ENCODE measurements at regions not wholly inside any gene's neighbourhood (a gene's known extent, or its start where the extent isn't known, plus 50 kb on each side); places are given as distances from the start of the nearest gene placed in this dataset.
"Not testable (repeated sequence)": the region's sequence is repeated elsewhere in the genome, so short reads cannot be mapped to it uniquely, and the experiment has no call there.

- Histone ChIP-seq H3K27me3 (no peaks in the 10 kb centered on the region), H3K4me1 (ENCODE audit: insufficient read depth) (no peaks in the 10 kb centered on the region), H3K36me3 (no peaks in the 10 kb centered on the region), H3K4me3 (no peak overlapping the region), H3K27ac (no peak overlapping the region), H3K9me3 (peaks cover 0 to 2% of the 10 kb centered on the region in 2 donors)
- intact Hi-C loops (cut with DNase I) = no loop called here
- 56 to 71% (median 62%) methylated on average over 2 of the region's 2 CpGs for WGBS, 3 donors
- DNase-seq = no peak
- TF ChIP-seq CTCF (IDR thresholded peaks at IDR 0.05) = no peak
- TF ChIP-seq POLR2A (IDR thresholded peaks at IDR 0.05) = no peak
- no peak for TF ChIP-seq EP300 (IDR thresholded peaks at IDR 0.05)
Observed at GRCh38 chr2:48088994-48089393, 182.7 kb upstream of the FBXO11 start.

GRCh38 chr2:48089644-48090043 lies 183.3 kb upstream of the FBXO11 start:
- WGBS, 3 donors = 11 to 18% (median 15%) methylated on average over 1 of the region's 1 CpG
- intact Hi-C loops (cut with DNase I) = loop anchor here in 1 of 4 donors (10.0 kb wide), 1 partner anchor 325 kb away; no protein-coding TSS in a partner anchor
- Histone ChIP-seq H3K36me3 (no peaks in the 10 kb centered on the region), H3K27ac (no peak overlapping the region), H3K4me3 (no peak overlapping the region), H3K27me3 (no peaks in the 10 kb centered on the region), H3K9me3 (peaks cover 0 to 2% of the 10 kb centered on the region in 2 donors), H3K4me1 (ENCODE audit: insufficient read depth) (no peaks in the 10 kb centered on the region)
- DNase-seq = no peak
- TF ChIP-seq EP300 (IDR thresholded peaks at IDR 0.05) (no peak), CTCF (IDR thresholded peaks at IDR 0.05) (no peak)

GRCh38 chr2:48092846-48093803 lies 186.8 kb upstream of the FBXO11 start:
- H3K36me3 ChIP-seq = no peaks in the 10 kb centered on the region
- H3K4me3 ChIP-seq = no peak overlapping the region
- intact Hi-C loops (cut with DNase I) = loop anchor here in 1 of 4 donors (10.0 kb wide), 1 partner anchor 328 kb away; no protein-coding TSS in a partner anchor
- H3K4me1 ChIP-seq (ENCODE audit: insufficient read depth) = no peaks in the 10 kb centered on the region
- WGBS, 3 donors = 70 to 74% (median 73%) methylated on average over 4 of the region's 4 CpGs
- no peak overlapping the region for H3K27ac ChIP-seq
- DNase-seq = no peak
- TF ChIP-seq EP300 (IDR thresholded peaks at IDR 0.05) (no peak), CTCF (IDR thresholded peaks at IDR 0.05) (no peak), POLR2A (IDR thresholded peaks at IDR 0.05) (no peak)
- no peaks in the 10 kb centered on the region for H3K27me3 ChIP-seq
- H3K9me3 ChIP-seq = peaks cover 0 to 2% of the 10 kb centered on the region in 2 donors

GRCh38 chr2:48096765-48097164 lies 190.5 kb upstream of the FBXO11 start:
- H3K36me3 ChIP-seq; H3K4me1 ChIP-seq (ENCODE audit: insufficient read depth); H3K27ac ChIP-seq; DNase-seq; H3K4me3 ChIP-seq; H3K9me3 ChIP-seq; H3K27me3 ChIP-seq: not testable (repeated sequence)
- 68 to 73% (median 68%) methylated on average over 1 of the region's 1 CpG for WGBS, 3 donors
- intact Hi-C loops (cut with DNase I) = loop anchor here in 1 of 4 donors (10.0 kb wide), 1 partner anchor 332 kb away; no protein-coding TSS in a partner anchor

GRCh38 chr2:48098539-48098938 lies 192.2 kb upstream of the FBXO11 start:
- Histone ChIP-seq H3K4me1 (ENCODE audit: insufficient read depth) (no peaks in the 10 kb centered on the region), H3K27ac (no peak overlapping the region)
- intact Hi-C loops (cut with DNase I) = loop anchor here in 1 of 4 donors (10.0 kb wide), 1 partner anchor 334 kb away; no protein-coding TSS in a partner anchor

More at GRCh38 chr2:48098539-48098938, 192.2 kb upstream of the FBXO11 start:
- no peak for DNase-seq
- TF ChIP-seq CTCF (IDR thresholded peaks at IDR 0.05) = no peak
- no peak for TF ChIP-seq POLR2A (IDR thresholded peaks at IDR 0.05)
- H3K9me3 ChIP-seq = no peaks in the 10 kb centered on the region
- no peaks in the 10 kb centered on the region for H3K27me3 ChIP-seq
- H3K4me3 ChIP-seq = no peak overlapping the region
- H3K36me3 ChIP-seq = no peaks in the 10 kb centered on the region
- WGBS, 3 donors = 71 to 92% (median 90%) methylated on average over 1 of the region's 1 CpG

Data from ovary (tissue), 7 donors.